ENCODE measurements at regions not wholly inside any gene's neighbourhood (a gene's known extent, or its start where the extent isn't known, plus 50 kb on each side); places are given as distances from the start of the nearest gene placed in this dataset.
A peak's percentile ranks its signal among the peaks of the same experiment; 100 is the strongest.
"Not testable (repeated sequence)": the region's sequence is repeated elsewhere in the genome, so short reads cannot be mapped to it uniquely, and the experiment has no call there.

DNA sequence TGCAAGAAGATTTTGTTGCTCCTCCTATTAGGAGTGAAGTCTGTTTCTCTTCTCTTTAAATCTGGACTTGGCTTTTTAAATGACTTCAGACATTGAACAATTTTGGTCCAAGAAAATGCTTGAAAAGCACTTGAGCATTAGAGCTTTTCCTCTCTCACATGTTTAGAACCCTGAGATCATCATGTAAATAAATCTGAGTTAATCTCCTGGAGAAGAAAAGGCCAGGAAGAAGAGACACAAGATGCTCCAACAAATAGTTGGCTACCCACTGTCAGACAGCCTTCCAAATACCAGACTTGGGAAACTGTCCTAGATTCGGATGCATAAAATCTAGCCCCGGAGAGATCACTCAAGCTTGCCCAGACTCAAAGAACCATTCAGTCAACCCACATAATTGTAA, 1353.1 kb upstream of the ADGRL4 start:
- no peak for DNase-seq

- DNase-seq, result no peak
These were observed 1342.7 kb upstream of the ADGRL4 start for GRCh38 chr1:80349218-80349617.

DNA sequence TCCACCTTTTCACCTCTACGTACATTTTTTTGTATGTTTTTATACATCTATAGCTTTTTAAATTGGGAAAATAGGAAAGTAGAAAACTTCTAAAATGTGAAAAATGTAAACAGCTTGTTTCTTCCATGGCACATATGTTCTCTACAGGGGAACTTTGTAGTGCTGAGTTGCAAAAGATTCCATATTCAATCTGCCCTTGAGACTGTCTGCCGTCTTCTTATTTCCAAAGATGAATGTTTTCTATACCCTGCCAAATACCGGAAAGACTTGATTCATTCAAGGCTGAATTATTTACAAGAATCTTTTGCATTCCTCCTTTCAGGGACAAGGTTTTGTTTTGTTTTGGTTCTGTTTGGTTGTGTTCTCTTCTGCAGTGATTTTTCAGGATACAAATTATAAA, 1334.5 kb upstream of the ADGRL4 start:
- no peak for DNase-seq

GRCh38 chr1:80318108-80318507, 1311.6 kb upstream of the ADGRL4 start:
- DNase-seq, result no peak

DNA sequence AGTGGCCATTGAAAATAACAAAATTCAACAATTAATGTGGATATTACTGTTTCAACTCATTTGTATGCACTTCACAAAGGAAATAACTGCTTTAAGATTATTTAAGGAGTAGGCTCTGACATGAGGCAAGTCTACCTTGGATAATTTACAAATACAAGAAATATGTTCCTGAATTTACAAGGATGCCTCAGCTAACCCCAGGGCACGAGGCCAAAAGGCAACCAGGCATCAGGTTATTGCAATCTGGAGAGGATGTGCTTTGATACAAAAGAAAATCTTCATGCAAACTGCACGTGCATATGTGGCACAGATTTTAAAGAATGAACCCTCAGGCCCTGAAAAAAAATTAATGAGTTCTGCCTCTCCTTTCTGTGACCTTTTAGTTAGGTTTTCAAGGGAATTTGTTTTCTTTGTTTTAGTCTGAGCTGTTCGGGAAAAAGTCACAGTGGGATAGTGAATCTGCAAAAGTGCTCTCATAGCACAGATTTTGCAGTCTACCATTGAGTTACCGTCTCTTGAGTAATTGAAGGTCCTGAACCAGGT, 1304.2 kb upstream of the ADGRL4 start:
- DNase-seq, result no peak

DNA sequence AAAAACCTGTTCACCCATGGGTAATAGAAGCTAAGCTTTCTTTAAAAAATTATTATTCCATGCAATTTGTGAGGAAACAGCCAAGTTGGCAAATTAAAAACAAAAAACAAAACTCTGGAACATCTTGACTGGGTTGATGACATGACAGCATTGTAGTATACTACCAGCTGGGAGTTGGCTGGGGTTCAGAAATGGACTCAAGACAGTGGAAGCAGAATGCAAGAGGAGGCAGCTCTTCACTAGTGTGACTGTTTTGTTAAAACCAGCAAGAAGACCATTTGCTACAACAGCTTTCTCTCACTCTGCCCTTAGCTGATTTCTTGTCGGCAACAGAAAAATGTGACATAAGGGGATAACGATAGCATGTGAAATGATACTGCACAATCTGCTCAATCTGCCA, 1298.9 kb upstream of the ADGRL4 start:
- DNase-seq, result no peak

- DNase-seq, result no peak
These were observed 1287.3 kb upstream of the ADGRL4 start for GRCh38 chr1:80293818-80294217.

GRCh38 chr1:80288750-80289149, 1282.2 kb upstream of the ADGRL4 start:
- DNase-seq, result not testable (repeated sequence)

GRCh38 chr1:80282536-80282935, 1276.0 kb upstream of the ADGRL4 start:
- no peak for DNase-seq

DNA sequence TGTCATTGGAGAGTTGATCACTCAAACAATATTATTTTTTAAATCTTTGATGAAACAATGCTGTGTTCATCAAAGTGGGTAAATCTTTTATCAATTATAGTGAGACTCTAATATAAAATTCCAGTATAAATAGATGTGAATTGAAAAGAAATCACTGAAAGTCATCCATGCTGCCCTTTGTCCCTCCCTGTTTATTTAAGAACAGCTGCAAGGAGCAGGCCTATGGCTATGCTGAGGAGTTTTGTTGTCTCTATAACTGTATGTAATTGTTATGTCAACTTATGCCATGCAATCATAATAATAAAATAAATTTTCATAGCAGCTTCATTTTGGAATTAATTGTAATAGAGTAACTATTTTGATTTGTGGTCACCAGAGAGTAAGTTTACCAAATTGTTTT, 1272.4 kb upstream of the ADGRL4 start:
- no peak for DNase-seq

DNA sequence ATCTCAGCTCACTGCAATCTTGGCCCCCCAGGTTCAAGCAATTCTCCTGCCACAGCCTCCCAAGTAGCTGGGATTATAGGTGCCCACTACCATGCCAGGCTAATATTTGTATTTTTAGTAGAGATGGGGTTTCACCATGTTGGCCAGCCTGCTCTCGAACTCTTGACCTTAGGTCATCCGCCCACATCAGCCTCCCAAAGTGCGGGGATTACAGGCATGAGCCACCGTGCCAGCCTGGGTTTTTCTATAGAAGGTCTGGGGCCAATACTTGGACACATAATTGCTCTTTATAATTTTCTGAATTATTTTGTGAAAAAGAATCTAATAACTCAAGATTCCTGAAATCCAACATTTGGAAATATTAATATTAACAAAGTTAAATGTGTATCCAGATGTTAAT, 1267.7 kb upstream of the ADGRL4 start:
- DNase-seq, result no peak

DNA sequence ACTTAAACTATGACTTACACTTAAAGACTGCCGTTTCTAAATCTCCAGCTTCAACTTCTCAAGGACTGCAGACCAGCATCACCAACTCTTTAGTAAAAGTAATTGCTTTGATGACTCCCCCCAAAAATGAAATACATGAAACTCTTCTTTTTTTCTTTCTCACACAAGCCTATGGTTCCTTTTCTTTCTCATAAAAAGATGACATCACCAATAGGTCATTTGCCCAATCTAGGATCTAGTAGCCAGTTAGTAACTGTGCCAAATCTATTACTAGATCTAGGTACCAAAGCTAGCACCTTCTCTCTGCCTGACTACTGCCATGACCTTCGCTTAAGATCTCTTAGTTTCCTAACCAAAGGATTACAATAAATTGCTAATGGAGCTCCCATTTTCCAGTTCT, 1266.0 kb upstream of the ADGRL4 start:
- DNase-seq, result no peak

DNA sequence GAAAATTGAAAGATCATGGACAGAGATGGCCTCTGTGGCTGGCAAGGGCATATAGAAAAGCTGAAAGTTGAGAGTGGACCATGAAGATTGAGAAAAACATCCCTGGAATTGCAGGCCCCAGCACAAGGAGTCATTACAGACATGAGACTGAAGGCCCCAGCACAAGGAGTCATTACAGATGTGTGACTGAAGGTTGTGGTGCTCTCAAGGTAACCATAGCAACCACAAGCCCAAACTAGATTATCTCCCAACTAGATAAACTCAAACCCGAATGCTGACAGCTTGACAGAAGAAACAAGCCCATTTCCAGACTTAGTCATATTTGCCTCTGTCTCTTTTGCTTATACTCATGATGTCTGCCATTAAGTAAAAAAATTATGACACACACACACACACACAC, 1252.1 kb upstream of the ADGRL4 start:
- DNase-seq, result no peak

GRCh38 chr1:80251591-80251990, 1245.1 kb upstream of the ADGRL4 start:
- DNase-seq, result no peak

GRCh38 chr1:80251171-80251570, 1244.6 kb upstream of the ADGRL4 start:
- no peak for DNase-seq

- no peak for DNase-seq
These were observed 1244.1 kb upstream of the ADGRL4 start for GRCh38 chr1:80250573-80251168.

GRCh38 chr1:80249699-80250098, 1243.2 kb upstream of the ADGRL4 start:
- no peak for DNase-seq

DNA sequence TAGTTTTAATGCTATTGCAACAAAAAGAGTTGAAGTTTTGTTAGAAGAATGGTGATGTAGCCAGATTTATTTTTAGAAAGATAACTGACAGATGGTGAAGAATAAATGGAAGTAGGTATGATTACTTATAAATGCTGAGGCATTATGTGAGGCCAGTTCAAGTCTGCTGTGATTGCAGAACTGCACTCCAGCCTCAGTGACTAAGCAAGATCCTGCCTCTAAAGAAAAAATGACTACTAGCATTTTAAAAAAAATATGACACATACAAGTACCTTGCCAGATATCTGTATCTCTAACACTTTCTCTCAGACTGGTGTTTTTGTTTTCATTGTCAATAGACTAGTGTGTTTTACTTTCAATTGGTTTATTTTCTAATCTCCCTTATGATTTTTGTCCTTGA, 1242.4 kb upstream of the ADGRL4 start:
- DNase-seq, result no peak

GRCh38 chr1:80245813-80246212, 1239.3 kb upstream of the ADGRL4 start:
- DNase-seq, result no peak

GRCh38 chr1:80244372-80244771, 1237.8 kb upstream of the ADGRL4 start:
- no peak for DNase-seq

DNA sequence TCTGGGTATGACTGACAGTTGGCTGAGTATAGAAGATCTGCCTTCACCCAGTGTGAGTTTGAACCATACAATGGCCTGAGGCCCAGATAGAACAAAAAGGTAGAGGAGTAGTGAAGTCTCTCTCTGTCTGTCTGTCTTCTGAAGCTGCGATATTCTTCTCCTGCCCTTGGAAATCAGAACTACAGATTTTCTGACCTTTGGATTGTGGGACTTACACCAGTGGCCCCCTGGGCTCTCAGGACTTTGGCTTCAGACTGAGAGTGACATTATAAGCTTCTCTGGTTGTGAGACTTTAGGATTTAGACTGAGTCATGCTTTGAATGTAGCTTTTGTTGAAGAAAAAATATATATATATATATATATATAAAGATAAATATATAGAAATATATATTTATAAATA, 1235.0 kb upstream of the ADGRL4 start:
- DNase-seq, result no peak

GRCh38 chr1:80225510-80225909, 1219.0 kb upstream of the ADGRL4 start:
- DNase-seq, result no peak

- no peak for DNase-seq
These were observed 1214.8 kb upstream of the ADGRL4 start for GRCh38 chr1:80221319-80221718.

GRCh38 chr1:80218112-80218511, 1211.6 kb upstream of the ADGRL4 start:
- peak; percentile 36 for DNase-seq

- peak; percentile 64 for DNase-seq
These were observed 1211.0 kb upstream of the ADGRL4 start for GRCh38 chr1:80217377-80217986.
